ENCODE measurements at regions not wholly inside any gene's neighbourhood (a gene's known extent, or its start where the extent isn't known, plus 50 kb on each side); places are given as distances from the start of the nearest gene placed in this dataset.

DNA sequence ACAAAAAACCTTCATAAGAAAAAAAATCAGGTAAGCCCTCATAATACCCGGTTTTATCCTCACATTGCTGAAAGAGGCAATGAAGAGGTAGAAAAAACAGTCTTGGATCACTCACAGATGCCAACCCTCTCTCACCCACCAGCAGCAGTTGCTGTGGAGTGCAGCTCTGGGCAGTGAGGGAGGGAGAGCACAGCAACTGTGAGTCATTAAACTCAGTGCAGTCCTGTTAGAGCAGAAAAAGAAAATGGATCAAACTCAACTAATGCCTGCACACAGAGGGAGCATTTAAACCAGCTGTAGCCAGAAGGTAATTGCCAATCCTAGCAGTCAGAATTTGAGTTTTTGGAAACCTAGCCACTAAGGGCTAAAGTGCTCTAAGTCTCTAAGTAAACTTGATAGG, 1050.6 kb upstream of the ALCAM start:
- FAIRE-seq = no peak

More for the DNA sequence above, 1050.6 kb upstream of the ALCAM start:
- BruUV-seq (replicated peaks) = no TSS peak
- H3K4me1 ChIP-seq (ENCODE audit: control insufficient read depth, insufficient read depth, low read length) = no peaks in the 10 kb centered on the region
- H3K9me3 ChIP-seq (replicated peaks; ENCODE audit: control insufficient read depth, insufficient read depth, low read length) = no peaks in the 10 kb centered on the region
- ChIA-PET RAD21 (ENCODE audit: unreplicated experiment) (no interaction called here), SMC1A (ENCODE audit: uncharacterized antibody, unreplicated experiment) (no interaction called here), POLR2A (no interaction called here), CTCF (no interaction called here)
- TF ChIP-seq ZNF622 (IDR thresholded peaks at IDR 0.05) = no peak
- no peak for TF ChIP-seq ETV6 (conservative IDR thresholded peaks at IDR 0.05 in 1 of 2, IDR thresholded peaks at IDR 0.05 in 1 of 2; ENCODE audit: borderline replicate concordance in 1 of 2, low read depth in 1 of 2)
- no peak for TF ChIP-seq ZNF207 (IDR thresholded peaks at IDR 0.05; ENCODE audit: borderline replicate concordance)
- TF ChIP-seq ZZZ3 (IDR thresholded peaks at IDR 0.05; ENCODE audit: control insufficient read depth, insufficient read length, low read depth) = no peak
- no peak for TF ChIP-seq RAD51 (IDR thresholded peaks at IDR 0.05)
- no peak for TF ChIP-seq YBX1 (IDR thresholded peaks at IDR 0.05)
- no peak for TF ChIP-seq SMC3 (IDR thresholded peaks at IDR 0.05; ENCODE audit: borderline replicate concordance, low read length)
- no peak for TF ChIP-seq TBL1XR1 (IDR thresholded peaks at IDR 0.05; ENCODE audit: low read depth, low read length)
- TF ChIP-seq NBN (IDR thresholded peaks at IDR 0.05) = no peak
- TF ChIP-seq, protein P1, sequence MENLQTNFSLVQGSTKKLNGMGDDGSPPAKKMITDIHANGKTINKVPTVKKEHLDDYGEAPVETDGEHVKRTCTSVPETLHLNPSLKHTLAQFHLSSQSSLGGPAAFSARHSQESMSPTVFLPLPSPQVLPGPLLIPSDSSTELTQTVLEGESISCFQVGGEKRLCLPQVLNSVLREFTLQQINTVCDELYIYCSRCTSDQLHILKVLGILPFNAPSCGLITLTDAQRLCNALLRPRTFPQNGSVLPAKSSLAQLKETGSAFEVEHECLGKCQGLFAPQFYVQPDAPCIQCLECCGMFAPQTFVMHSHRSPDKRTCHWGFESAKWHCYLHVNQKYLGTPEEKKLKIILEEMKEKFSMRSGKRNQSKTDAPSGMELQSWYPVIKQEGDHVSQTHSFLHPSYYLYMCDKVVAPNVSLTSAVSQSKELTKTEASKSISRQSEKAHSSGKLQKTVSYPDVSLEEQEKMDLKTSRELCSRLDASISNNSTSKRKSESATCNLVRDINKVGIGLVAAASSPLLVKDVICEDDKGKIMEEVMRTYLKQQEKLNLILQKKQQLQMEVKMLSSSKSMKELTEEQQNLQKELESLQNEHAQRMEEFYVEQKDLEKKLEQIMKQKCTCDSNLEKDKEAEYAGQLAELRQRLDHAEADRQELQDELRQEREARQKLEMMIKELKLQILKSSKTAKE (IDR thresholded peaks at IDR 0.05; ENCODE audit: low read depth, poor library complexity, severe bottlenecking) = no peak
- TF ChIP-seq NFIC (IDR thresholded peaks at IDR 0.05; ENCODE audit: low read depth, low read length) = no peak
- TF ChIP-seq, protein P2, sequence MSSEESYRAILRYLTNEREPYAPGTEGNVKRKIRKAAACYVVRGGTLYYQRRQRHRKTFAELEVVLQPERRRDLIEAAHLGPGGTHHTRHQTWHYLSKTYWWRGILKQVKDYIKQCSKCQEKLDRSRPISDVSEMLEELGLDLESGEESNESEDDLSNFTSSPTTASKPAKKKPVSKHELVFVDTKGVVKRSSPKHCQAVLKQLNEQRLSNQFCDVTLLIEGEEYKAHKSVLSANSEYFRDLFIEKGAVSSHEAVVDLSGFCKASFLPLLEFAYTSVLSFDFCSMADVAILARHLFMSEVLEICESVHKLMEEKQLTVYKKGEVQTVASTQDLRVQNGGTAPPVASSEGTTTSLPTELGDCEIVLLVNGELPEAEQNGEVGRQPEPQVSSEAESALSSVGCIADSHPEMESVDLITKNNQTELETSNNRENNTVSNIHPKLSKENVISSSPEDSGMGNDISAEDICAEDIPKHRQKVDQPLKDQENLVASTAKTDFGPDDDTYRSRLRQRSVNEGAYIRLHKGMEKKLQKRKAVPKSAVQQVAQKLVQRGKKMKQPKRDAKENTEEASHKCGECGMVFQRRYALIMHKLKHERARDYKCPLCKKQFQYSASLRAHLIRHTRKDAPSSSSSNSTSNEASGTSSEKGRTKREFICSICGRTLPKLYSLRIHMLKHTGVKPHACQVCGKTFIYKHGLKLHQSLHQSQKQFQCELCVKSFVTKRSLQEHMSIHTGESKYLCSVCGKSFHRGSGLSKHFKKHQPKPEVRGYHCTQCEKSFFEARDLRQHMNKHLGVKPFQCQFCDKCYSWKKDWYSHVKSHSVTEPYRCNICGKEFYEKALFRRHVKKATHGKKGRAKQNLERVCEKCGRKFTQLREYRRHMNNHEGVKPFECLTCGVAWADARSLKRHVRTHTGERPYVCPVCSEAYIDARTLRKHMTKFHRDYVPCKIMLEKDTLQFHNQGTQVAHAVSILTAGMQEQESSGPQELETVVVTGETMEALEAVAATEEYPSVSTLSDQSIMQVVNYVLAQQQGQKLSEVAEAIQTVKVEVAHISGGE (CRISPR knock-in tag; IDR thresholded peaks at IDR 0.05) = no peak
- TF ChIP-seq, protein P3, sequence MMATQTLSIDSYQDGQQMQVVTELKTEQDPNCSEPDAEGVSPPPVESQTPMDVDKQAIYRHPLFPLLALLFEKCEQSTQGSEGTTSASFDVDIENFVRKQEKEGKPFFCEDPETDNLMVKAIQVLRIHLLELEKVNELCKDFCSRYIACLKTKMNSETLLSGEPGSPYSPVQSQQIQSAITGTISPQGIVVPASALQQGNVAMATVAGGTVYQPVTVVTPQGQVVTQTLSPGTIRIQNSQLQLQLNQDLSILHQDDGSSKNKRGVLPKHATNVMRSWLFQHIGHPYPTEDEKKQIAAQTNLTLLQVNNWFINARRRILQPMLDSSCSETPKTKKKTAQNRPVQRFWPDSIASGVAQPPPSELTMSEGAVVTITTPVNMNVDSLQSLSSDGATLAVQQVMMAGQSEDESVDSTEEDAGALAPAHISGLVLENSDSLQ (IDR thresholded peaks at IDR 0.05) = no peak
- TF ChIP-seq, protein P4, sequence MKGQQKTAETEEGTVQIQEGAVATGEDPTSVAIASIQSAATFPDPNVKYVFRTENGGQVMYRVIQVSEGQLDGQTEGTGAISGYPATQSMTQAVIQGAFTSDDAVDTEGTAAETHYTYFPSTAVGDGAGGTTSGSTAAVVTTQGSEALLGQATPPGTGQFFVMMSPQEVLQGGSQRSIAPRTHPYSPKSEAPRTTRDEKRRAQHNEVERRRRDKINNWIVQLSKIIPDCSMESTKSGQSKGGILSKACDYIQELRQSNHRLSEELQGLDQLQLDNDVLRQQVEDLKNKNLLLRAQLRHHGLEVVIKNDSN (IDR thresholded peaks at IDR 0.05; ENCODE audit: borderline replicate concordance, extremely low read length, insufficient read depth, low read depth, low read length) = no peak
- no peak for TF ChIP-seq TAF1 (IDR thresholded peaks at IDR 0.05; ENCODE audit: borderline replicate concordance, low read depth, low read length)
- TF ChIP-seq IKZF1 (conservative IDR thresholded peaks at IDR 0.05) = no peak
- TF ChIP-seq STAT3 (IDR thresholded peaks at IDR 0.05; ENCODE audit: low read depth, low read length) = no peak
- H3K36me3 ChIP-seq (ENCODE audit: control insufficient read depth in 2 of 2, insufficient read depth in 2 of 2, low read length in 1 of 2) = no peaks in the 10 kb centered on the region; a peak in 1 of 4 replicates
- ATAC-seq (no peak), DNase-seq (ENCODE audit: low read depth, low spot score) (no peak)
- no peaks in the 10 kb centered on the region for H4K20me1 ChIP-seq (ENCODE audit: control insufficient read depth, insufficient read depth)
- 74% methylated on average over 1 of the region's 1 CpG for WGBS (ENCODE audit: insufficient coverage, insufficient replicate concordance, low lambda C conversion rate, missing lambda C conversion rate)
- intact Hi-C loops (cut with micrococcal nuclease; ENCODE audit: unreplicated experiment) (no loop called here), in situ Hi-C loops (cut with MboI) (no loop called here)
- H3K27me3 ChIP-seq (replicated peaks in 1 of 2; ENCODE audit: control insufficient read depth in 2 of 2, insufficient read depth in 2 of 2, low read length in 1 of 2) = no peaks in the 10 kb centered on the region
- no peaks in the 10 kb centered on the region for H3K79me2 ChIP-seq (ENCODE audit: control insufficient read depth, insufficient read depth, low read length)
- no peak overlapping the region for H3K27ac ChIP-seq (ENCODE audit: control insufficient read depth, insufficient read depth)
- no peak overlapping the region for H3K4me3 ChIP-seq
- H3K9ac ChIP-seq (ENCODE audit: control insufficient read depth, insufficient read depth, low read length) = no peak overlapping the region
- H2AFZ ChIP-seq (ENCODE audit: control insufficient read depth, low read depth, low read length) = no peak overlapping the region
- H3K4me2 ChIP-seq (ENCODE audit: control insufficient read depth, insufficient read depth) = no peak overlapping the region
